ENCODE measurements at regions not wholly inside any gene's neighbourhood (a gene's known extent, or its start where the extent isn't known, plus 50 kb on each side); places are given as distances from the start of the nearest gene placed in this dataset.

DNA sequence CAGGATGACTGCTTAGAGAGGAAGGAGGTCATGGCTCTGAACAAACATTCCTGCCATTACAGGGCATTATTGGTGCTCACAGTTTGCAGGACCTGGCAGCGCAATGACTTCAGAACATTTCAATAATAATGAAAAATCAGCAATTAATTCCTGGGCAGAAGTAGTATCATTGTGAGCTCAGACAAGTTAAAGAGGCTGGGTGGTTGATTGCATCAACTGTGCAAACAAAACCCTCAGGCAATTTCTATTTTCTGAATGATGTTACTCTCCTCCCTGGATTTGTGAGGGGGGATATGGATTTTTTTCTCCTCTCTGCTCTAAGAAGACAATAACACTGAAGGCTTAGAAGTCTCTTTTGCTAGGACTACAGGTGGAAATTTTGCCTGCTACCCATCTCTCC lies 168.1 kb upstream of the TACR1 start (continued):
- TF ChIP-seq, protein P1, sequence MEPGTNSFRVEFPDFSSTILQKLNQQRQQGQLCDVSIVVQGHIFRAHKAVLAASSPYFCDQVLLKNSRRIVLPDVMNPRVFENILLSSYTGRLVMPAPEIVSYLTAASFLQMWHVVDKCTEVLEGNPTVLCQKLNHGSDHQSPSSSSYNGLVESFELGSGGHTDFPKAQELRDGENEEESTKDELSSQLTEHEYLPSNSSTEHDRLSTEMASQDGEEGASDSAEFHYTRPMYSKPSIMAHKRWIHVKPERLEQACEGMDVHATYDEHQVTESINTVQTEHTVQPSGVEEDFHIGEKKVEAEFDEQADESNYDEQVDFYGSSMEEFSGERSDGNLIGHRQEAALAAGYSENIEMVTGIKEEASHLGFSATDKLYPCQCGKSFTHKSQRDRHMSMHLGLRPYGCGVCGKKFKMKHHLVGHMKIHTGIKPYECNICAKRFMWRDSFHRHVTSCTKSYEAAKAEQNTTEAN (CRISPR knock-in tag; IDR thresholded peaks at IDR 0.05) = no peak

DNA sequence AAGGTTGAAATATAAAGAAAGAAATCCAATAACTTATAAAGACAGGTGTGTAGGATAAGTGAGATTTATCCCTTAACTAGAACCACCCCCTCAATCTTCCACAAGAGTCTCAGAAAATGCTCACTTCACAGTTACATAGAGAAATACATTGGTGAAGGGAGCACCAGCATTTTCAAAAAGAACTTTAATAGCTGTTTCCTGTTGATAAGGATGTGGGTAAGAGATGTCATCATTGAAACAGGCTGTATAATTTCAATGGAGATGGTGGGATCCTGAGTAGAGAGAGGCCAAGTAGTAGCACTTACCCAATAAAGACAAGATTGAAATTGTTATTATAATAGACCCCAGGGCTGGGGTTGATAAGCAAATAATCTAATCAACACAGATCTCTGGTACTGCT lies 162.2 kb upstream of the TACR1 start:
- H3K36me3 Mint-ChIP-seq = no peaks in the 10 kb centered on the region
- no peaks in the 10 kb centered on the region; the same call in 1 of the 2 replicates for H3K27me3 Mint-ChIP-seq (ENCODE audit: low read depth)
- ChIA-PET CTCF (no interaction called here), POLR2A (no interaction called here)
- H3K4me1 Mint-ChIP-seq = no peaks in the 10 kb centered on the region
- no peak overlapping the region for H3K4me3 Mint-ChIP-seq
- H3K9me3 Mint-ChIP-seq = peaks cover 9% of the 10 kb centered on the region
- DNase-seq (ENCODE audit: low spot score) (no peak), ATAC-seq (no peak)
- H3K27ac Mint-ChIP-seq = no peak overlapping the region
- TF ChIP-seq EMX1 (CRISPR knock-in tag; IDR thresholded peaks at IDR 0.05) (no peak), MYBL2 (CRISPR knock-in tag; IDR thresholded peaks at IDR 0.05) (no peak), JUN (CRISPR knock-in tag; IDR thresholded peaks at IDR 0.05) (no peak), ZNF423 (CRISPR knock-in tag; IDR thresholded peaks at IDR 0.05) (no peak), PRRX2 (CRISPR knock-in tag; IDR thresholded peaks at IDR 0.05) (no peak)

DNA sequence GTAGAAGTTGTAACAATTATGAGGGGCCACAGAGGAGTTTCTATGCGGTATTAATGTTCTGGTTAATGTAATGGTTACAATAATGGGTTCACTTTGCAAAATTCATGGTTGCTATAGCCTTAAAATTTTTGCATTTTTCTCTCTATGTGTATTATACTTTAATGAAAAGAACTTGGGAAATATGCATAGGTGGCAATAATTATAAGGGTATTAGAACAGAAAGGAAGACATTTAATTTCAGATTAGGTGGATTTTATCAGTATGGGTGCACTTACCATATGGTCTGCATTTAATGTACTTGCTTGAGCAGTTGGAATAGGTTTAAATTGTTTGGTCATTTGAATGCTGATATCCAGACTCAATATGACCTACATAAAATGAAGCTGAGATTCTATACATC lies 161.6 kb upstream of the TACR1 start:
- ChIA-PET POLR2A (no interaction called here), CTCF (no interaction called here)
- Mint-ChIP-seq H3K36me3 (no peaks in the 10 kb centered on the region), H3K27ac (no peak overlapping the region), H3K27me3 (ENCODE audit: low read depth) (no peaks in the 10 kb centered on the region; the same call in 1 of the 2 replicates), H3K9me3 (peaks cover 9% of the 10 kb centered on the region), H3K4me1 (no peaks in the 10 kb centered on the region), H3K4me3 (no peak overlapping the region)
- no peak for DNase-seq (ENCODE audit: low spot score)
- TF ChIP-seq ZNF423 (CRISPR knock-in tag; IDR thresholded peaks at IDR 0.05) = no peak
- TF ChIP-seq IRF2 (CRISPR knock-in tag; IDR thresholded peaks at IDR 0.05; ENCODE audit: borderline replicate concordance, low read depth) = no peak
- TF ChIP-seq ZNF396 (CRISPR knock-in tag; IDR thresholded peaks at IDR 0.05; ENCODE audit: borderline replicate concordance) = no peak
- no peak for TF ChIP-seq GABPB1 (CRISPR knock-in tag; IDR thresholded peaks at IDR 0.05)
- no peak for TF ChIP-seq FOXK1 (CRISPR knock-in tag; IDR thresholded peaks at IDR 0.05)
- ATAC-seq = no peak

DNA sequence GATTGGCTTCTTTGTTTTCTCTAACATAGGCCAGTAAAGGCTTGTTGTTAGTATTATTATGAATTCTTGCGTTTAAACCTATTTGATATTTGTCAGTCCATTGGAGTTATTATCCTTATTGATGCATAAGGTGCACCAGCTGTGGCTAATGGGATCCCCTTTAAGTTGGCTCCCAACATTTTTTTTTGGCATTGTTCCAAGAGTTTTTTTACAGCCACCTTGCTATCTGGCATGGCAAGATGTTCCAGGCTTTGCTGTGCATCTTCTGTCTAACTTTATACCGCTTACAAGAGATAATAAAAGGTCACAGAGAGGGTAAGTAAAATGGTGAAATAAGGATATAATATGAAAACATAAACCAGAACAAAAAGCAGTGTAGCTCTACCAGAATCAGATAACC lies 157.5 kb upstream of the TACR1 start:
- peaks cover 12% of the 10 kb centered on the region for H3K9me3 Mint-ChIP-seq
- DNase-seq (ENCODE audit: low spot score) = no peak
- H3K27ac Mint-ChIP-seq = no peak overlapping the region
- peaks cover 6% of the 10 kb centered on the region for H3K4me1 Mint-ChIP-seq
- H3K4me3 Mint-ChIP-seq = no peak overlapping the region
- no peak for TF ChIP-seq OVOL2 (CRISPR knock-in tag; IDR thresholded peaks at IDR 0.05; ENCODE audit: borderline replicate concordance)
- TF ChIP-seq SP1 (CRISPR knock-in tag; conservative IDR thresholded peaks at IDR 0.05) = no peak
- no peak for TF ChIP-seq ETV6 (CRISPR knock-in tag; IDR thresholded peaks at IDR 0.05)
- TF ChIP-seq SMAD4 (CRISPR knock-in tag; IDR thresholded peaks at IDR 0.05) = no peak
- no peak for TF ChIP-seq MYBL2 (CRISPR knock-in tag; IDR thresholded peaks at IDR 0.05)
- no peak for TF ChIP-seq CREB1 (CRISPR knock-in tag; IDR thresholded peaks at IDR 0.05)
- POLR2A ChIA-PET = no interaction called here
- H3K36me3 Mint-ChIP-seq = no peaks in the 10 kb centered on the region
- CTCF ChIA-PET = no interaction called here
- H3K27me3 Mint-ChIP-seq (ENCODE audit: low read depth) = no peaks in the 10 kb centered on the region
- no peak for ATAC-seq

DNA sequence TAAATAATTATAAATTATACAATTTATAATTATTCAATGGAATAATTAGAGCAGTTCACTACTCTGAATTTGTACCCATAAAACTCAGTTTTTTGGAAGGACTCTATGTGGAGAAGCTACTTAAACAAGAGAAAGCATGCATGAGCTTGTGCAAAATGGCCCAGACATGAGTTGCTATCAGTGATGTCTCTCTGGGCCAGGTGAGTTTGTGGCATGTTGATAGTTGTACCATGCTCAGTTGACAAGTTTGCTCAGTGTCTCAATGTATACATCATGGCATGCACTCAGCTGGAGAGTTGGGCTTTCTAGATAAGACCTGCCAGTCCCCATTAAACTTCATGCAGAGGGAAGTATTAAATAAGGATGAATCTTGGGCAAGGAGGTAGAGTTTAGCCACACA lies 153.8 kb upstream of the TACR1 start:
- no peak for ATAC-seq
- no peaks in the 10 kb centered on the region for H3K27me3 Mint-ChIP-seq (ENCODE audit: low read depth)
- H3K9me3 Mint-ChIP-seq = peaks cover 18% of the 10 kb centered on the region
- ChIA-PET CTCF (no interaction called here), POLR2A (no interaction called here)
- H3K36me3 Mint-ChIP-seq = peaks cover 4% of the 10 kb centered on the region
- H3K4me3 Mint-ChIP-seq = no peak overlapping the region
- peaks cover 10% of the 10 kb centered on the region for H3K4me1 Mint-ChIP-seq
- H3K27ac Mint-ChIP-seq = no peak overlapping the region
- no peak for TF ChIP-seq ZNF317 (CRISPR knock-in tag; IDR thresholded peaks at IDR 0.05; ENCODE audit: borderline replicate concordance, low read depth)
- no peak for TF ChIP-seq GABPB1 (CRISPR knock-in tag; IDR thresholded peaks at IDR 0.05)
- no peak for TF ChIP-seq NFE2L1 (CRISPR knock-in tag; IDR thresholded peaks at IDR 0.05)
- TF ChIP-seq, protein P2, sequence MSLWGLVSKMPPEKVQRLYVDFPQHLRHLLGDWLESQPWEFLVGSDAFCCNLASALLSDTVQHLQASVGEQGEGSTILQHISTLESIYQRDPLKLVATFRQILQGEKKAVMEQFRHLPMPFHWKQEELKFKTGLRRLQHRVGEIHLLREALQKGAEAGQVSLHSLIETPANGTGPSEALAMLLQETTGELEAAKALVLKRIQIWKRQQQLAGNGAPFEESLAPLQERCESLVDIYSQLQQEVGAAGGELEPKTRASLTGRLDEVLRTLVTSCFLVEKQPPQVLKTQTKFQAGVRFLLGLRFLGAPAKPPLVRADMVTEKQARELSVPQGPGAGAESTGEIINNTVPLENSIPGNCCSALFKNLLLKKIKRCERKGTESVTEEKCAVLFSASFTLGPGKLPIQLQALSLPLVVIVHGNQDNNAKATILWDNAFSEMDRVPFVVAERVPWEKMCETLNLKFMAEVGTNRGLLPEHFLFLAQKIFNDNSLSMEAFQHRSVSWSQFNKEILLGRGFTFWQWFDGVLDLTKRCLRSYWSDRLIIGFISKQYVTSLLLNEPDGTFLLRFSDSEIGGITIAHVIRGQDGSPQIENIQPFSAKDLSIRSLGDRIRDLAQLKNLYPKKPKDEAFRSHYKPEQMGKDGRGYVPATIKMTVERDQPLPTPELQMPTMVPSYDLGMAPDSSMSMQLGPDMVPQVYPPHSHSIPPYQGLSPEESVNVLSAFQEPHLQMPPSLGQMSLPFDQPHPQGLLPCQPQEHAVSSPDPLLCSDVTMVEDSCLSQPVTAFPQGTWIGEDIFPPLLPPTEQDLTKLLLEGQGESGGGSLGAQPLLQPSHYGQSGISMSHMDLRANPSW (CRISPR knock-in tag; conservative IDR thresholded peaks at IDR 0.05; ENCODE audit: low read depth) = no peak
- TF ChIP-seq, protein P3, sequence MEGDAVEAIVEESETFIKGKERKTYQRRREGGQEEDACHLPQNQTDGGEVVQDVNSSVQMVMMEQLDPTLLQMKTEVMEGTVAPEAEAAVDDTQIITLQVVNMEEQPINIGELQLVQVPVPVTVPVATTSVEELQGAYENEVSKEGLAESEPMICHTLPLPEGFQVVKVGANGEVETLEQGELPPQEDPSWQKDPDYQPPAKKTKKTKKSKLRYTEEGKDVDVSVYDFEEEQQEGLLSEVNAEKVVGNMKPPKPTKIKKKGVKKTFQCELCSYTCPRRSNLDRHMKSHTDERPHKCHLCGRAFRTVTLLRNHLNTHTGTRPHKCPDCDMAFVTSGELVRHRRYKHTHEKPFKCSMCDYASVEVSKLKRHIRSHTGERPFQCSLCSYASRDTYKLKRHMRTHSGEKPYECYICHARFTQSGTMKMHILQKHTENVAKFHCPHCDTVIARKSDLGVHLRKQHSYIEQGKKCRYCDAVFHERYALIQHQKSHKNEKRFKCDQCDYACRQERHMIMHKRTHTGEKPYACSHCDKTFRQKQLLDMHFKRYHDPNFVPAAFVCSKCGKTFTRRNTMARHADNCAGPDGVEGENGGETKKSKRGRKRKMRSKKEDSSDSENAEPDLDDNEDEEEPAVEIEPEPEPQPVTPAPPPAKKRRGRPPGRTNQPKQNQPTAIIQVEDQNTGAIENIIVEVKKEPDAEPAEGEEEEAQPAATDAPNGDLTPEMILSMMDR (IDR thresholded peaks at IDR 0.05) = no peak
- no peak for TF ChIP-seq ZNF138 (CRISPR knock-in tag; conservative IDR thresholded peaks at IDR 0.05)
- no peak for TF ChIP-seq NR3C1 (CRISPR knock-in tag; conservative IDR thresholded peaks at IDR 0.05; ENCODE audit: low read depth)
- no peak for TF ChIP-seq MXD4 (CRISPR knock-in tag; IDR thresholded peaks at IDR 0.05; ENCODE audit: borderline replicate concordance)
- TF ChIP-seq, protein P4, sequence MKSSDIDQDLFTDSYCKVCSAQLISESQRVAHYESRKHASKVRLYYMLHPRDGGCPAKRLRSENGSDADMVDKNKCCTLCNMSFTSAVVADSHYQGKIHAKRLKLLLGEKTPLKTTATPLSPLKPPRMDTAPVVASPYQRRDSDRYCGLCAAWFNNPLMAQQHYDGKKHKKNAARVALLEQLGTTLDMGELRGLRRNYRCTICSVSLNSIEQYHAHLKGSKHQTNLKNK (CRISPR knock-in tag; IDR thresholded peaks at IDR 0.05) = no peak
- DNase-seq (ENCODE audit: low spot score) = no peak
